OCI-LY7 (cell line): ENCODE measurements at regions not wholly inside any gene's neighbourhood (a gene's known extent, or its start where the extent isn't known, plus 50 kb on each side); places are given as distances from the start of the nearest gene placed in this dataset.

Experiments
- BruUV-seq: library from RNA; stranded (reverse); fragments of 400-500 nt; replicated peaks from 2 replicates; lab custom pipeline; 2021; lab: Mats Ljungman, UMichigan
- CTCF ChIA-PET: fragments of 300-600 bp; sonication (Branson Sonifier 250); formaldehyde crosslinking; loops from one replicate; lab custom pipeline; 2022; ENCODE audit warnings: antibody characterized with exemption; ENCODE audit not compliant: unreplicated experiment; lab: Charles Lee
- POLR2A ChIA-PET: fragments of 300-600 bp; sonication (Branson Sonifier 250); formaldehyde crosslinking; loops from one replicate; lab custom pipeline; 2022; ENCODE audit warnings: antibody characterized with exemption; lab: Charles Lee
- DNase-seq: peaks from one replicate; pipeline ENCODE4 v3.0.0-alpha.2; 2015; ENCODE audit warnings: low spot score
- H2AFZ ChIP-seq: fragments of 200-600 bp; sonication (generic), shearing (Covaris generic); 2 replicates; pipeline ENCODE4 v1.6.1; 2014; ENCODE audit warnings: mild to moderate bottlenecking, antibody characterized with exemption, low read length, moderate library complexity
- H3K27ac ChIP-seq: fragments of 200-600 bp; sonication (generic); 2 replicates; pipeline ENCODE4 v1.5.1; 2014; ENCODE audit warnings: mixed run types, low read depth, mild to moderate bottlenecking, moderate library complexity, low read length, inconsistent platforms; ENCODE audit not compliant: poor library complexity, severe bottlenecking
- H3K36me3 ChIP-seq: fragments of 200-600 bp; sonication (generic); 2 replicates; pipeline ENCODE4 v1.6.1; 2014; ENCODE audit warnings: mild to moderate bottlenecking, antibody characterized with exemption, low read length, moderate library complexity, mixed read lengths; ENCODE audit not compliant: insufficient read depth
- H3K4me1 ChIP-seq: fragments of 200-600 bp; sonication (generic); 2 replicates; pipeline ENCODE4 v1.5.1; 2014; ENCODE audit warnings: mild to moderate bottlenecking, low read length; ENCODE audit not compliant: insufficient read depth, poor library complexity, severe bottlenecking
- H3K4me2 ChIP-seq: fragments of 200-600 bp; sonication (generic); 2 replicates; pipeline ENCODE4 v1.6.1; 2014; ENCODE audit warnings: mild to moderate bottlenecking, low read length
- H3K4me3 ChIP-seq: fragments of 200-600 bp; sonication (generic); 2 replicates; pipeline ENCODE4 v1.5.1; 2014; ENCODE audit warnings: mild to moderate bottlenecking, low read depth, low read length; ENCODE audit not compliant: poor library complexity, severe bottlenecking
- H3K79me2 ChIP-seq: fragments of 200-600 bp; sonication (generic); 2 replicates; pipeline ENCODE4 v1.6.1; 2016; ENCODE audit warnings: low read depth, mild to moderate bottlenecking, low read length, moderate library complexity, mixed read lengths; ENCODE audit not compliant: insufficient read depth
- H3K9me2 ChIP-seq: fragments of 200-600 bp; sonication (generic); 2 replicates; pipeline ENCODE4 v1.6.1; 2016; ENCODE audit warnings: mild to moderate bottlenecking, low read length, mixed read lengths; ENCODE audit not compliant: insufficient read depth
- H3K9me3 ChIP-seq: fragments of 200-600 bp; sonication (generic); 2 replicates; pipeline ENCODE4 v1.6.1; 2014; ENCODE audit warnings: mild to moderate bottlenecking, mixed run types, low read length, mixed read lengths
- H4K20me1 ChIP-seq: fragments of 200-600 bp; sonication (generic); 2 replicates; pipeline ENCODE4 v1.6.1; 2014; ENCODE audit warnings: mild to moderate bottlenecking, antibody characterized with exemption, low read length, moderate library complexity, mixed read lengths; ENCODE audit not compliant: insufficient read depth
- EZH2phosphoT487 ChIP-seq: fragments of 200-600 bp; sonication (generic); IDR thresholded peaks from 2 replicates; pipeline ENCODE4 v1.6.1; 2018; ENCODE audit warnings: low read depth, borderline replicate concordance, mild to moderate bottlenecking, mixed run types, antibody characterized with exemption, low read length, moderate library complexity, mixed read lengths
- intact Hi-C: fragments of 100-400 bp; cut with micrococcal nuclease; formaldehyde crosslinking; loops from one replicate; pipeline ENCODE4 v1.10.0; 2022; ENCODE audit not compliant: unreplicated experiment
- TF ChIP-seq, protein P1 (sequence below): fragments of 200-600 bp; sonication (generic); conservative IDR thresholded peaks from 2 replicates; pipeline ENCODE4 v1.5.1; 2014; ENCODE audit warnings: mild to moderate bottlenecking, antibody characterized with exemption, low read length, moderate library complexity, mixed read lengths

DNA sequence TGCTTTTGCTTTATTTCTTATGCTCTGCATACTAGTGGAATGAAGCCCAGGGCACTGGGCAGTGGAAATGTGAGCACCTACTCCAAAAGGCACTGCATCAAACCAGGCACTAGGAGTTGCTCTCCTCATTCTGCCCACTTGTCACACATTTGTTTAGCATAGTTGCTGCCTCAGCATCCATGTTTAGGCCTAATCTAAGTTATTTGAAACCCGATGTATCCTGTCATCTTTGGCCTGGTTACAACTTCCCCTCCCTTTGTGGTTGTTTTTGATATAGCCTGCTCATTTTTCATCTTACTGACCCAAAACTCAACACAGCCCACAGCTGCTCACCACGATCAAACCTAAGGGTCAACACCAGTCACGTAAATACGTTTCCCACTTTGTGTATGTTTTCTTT, 82.2 kb upstream of the SELENOK start:
- H3K4me3 ChIP-seq, result no peak overlapping the region
- CTCF ChIA-PET, result no interaction called here
- BruUV-seq, result no TSS peak
- TF ChIP-seq, protein P1, sequence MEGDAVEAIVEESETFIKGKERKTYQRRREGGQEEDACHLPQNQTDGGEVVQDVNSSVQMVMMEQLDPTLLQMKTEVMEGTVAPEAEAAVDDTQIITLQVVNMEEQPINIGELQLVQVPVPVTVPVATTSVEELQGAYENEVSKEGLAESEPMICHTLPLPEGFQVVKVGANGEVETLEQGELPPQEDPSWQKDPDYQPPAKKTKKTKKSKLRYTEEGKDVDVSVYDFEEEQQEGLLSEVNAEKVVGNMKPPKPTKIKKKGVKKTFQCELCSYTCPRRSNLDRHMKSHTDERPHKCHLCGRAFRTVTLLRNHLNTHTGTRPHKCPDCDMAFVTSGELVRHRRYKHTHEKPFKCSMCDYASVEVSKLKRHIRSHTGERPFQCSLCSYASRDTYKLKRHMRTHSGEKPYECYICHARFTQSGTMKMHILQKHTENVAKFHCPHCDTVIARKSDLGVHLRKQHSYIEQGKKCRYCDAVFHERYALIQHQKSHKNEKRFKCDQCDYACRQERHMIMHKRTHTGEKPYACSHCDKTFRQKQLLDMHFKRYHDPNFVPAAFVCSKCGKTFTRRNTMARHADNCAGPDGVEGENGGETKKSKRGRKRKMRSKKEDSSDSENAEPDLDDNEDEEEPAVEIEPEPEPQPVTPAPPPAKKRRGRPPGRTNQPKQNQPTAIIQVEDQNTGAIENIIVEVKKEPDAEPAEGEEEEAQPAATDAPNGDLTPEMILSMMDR, result no peak
- no peak for TF ChIP-seq EZH2phosphoT487
- H2AFZ ChIP-seq, result no peak overlapping the region
- H3K9me2 ChIP-seq, result no peaks in the 10 kb centered on the region
- H3K79me2 ChIP-seq, result no peaks in the 10 kb centered on the region
- H3K9me3 ChIP-seq, result no peaks in the 10 kb centered on the region
- no peaks in the 10 kb centered on the region for H3K4me1 ChIP-seq
- POLR2A ChIA-PET, result no interaction called here
- no peak overlapping the region for H3K27ac ChIP-seq
- DNase-seq, result no peak
- no peaks in the 10 kb centered on the region for H4K20me1 ChIP-seq
- no peak overlapping the region for H3K4me2 ChIP-seq
- no peaks in the 10 kb centered on the region for H3K36me3 ChIP-seq
- intact Hi-C loops, result no loop called here

DNA sequence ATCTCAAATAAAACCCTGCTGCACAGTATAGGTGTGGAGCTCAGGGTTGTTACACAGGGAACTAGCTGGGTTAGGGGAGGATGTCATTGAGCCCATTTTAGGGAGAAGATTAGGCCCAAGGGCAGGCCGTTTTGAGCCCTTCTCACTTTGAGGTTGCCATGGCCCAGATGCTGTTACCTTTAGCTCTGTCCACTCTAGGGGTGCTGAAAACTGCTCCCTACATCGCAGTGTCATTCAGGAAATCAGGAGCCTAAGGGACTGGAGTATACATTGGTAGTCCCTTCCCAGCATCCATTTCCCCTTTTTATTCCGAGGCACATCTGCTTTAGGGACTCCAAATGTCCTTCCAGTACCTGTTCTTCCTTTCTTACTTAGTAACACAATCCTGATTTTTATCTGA, 79.0 kb upstream of the SELENOK start:
- Histone ChIP-seq H3K9me3 (0 out of 2 replicates have a peak, but pooled peaks cover 4% of the 10 kb centered on the region), H3K4me1 (no peaks in the 10 kb centered on the region), H3K27ac (no peak overlapping the region), H3K79me2 (no peaks in the 10 kb centered on the region), H3K9me2 (no peaks in the 10 kb centered on the region), H3K4me2 (no peak overlapping the region), H2AFZ (no peak overlapping the region), H3K4me3 (no peak overlapping the region), H3K36me3 (no peaks in the 10 kb centered on the region), H4K20me1 (no peaks in the 10 kb centered on the region)
- intact Hi-C loops, result no loop called here
- no TSS peak for BruUV-seq
- POLR2A ChIA-PET, result no interaction called here
- CTCF ChIA-PET, result no interaction called here
- no peak for DNase-seq
- TF ChIP-seq, protein P1, result no peak
- no peak for TF ChIP-seq EZH2phosphoT487

DNA sequence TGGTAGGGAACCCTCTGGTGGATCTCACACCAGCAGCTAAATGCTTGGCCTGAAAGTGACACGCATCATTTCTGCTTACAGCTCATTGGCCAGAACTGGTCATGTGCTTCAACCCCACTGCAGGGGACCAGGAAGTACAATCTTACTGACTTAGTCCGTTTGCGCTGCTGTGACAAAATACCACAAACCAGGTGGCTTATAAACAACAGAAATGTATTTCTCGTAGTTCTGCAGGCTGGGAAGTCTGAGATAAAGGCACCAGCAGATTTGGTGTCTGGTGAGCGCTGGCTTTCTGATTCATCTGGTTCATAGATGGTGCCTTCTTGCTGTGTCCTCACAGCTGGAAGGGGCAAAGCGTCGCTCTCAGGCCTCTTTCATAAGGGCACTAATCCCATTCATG, 77.4 kb upstream of the SELENOK start:
- H3K9me2 ChIP-seq, result no peaks in the 10 kb centered on the region
- no peak overlapping the region for H3K4me3 ChIP-seq
- H2AFZ ChIP-seq, result no peak overlapping the region
- H3K4me1 ChIP-seq, result no peaks in the 10 kb centered on the region
- no TSS peak for BruUV-seq
- 0 out of 2 replicates have a peak, but pooled peaks cover 4% of the 10 kb centered on the region for H3K9me3 ChIP-seq
- H3K36me3 ChIP-seq, result no peaks in the 10 kb centered on the region
- no peak overlapping the region for H3K4me2 ChIP-seq
- H3K79me2 ChIP-seq, result no peaks in the 10 kb centered on the region
- ChIA-PET CTCF (no interaction called here), POLR2A (interaction anchor here (0.5 to 0.6 kb wide), 2 partner anchors 13 to 371 kb away, joined by 3 read pairs; no protein-coding TSS in a partner anchor)
- no peak for DNase-seq
- intact Hi-C loops, result no loop called here
- no peaks in the 10 kb centered on the region for H4K20me1 ChIP-seq
- H3K27ac ChIP-seq, result no peak overlapping the region
- TF ChIP-seq, protein P1, result no peak
- no peak for TF ChIP-seq EZH2phosphoT487
